ENCODE measurements at regions not wholly inside any gene's neighbourhood (a gene's known extent, or its start where the extent isn't known, plus 50 kb on each side); places are given as distances from the start of the nearest gene placed in this dataset.
"Not testable (repeated sequence)": the region's sequence is repeated elsewhere in the genome, so short reads cannot be mapped to it uniquely, and the experiment has no call there.

- H3K27me3 ChIP-seq (ENCODE audit: control insufficient read depth in 1 of 2, insufficient read depth in 2 of 2, low read length in 2 of 2), result no peaks in the 10 kb centered on the region
- peaks cover 3 to 6% of the 10 kb centered on the region in 2 donors for H3K9me3 ChIP-seq (ENCODE audit: control insufficient read depth in 2 of 2, low read length in 2 of 2)
- H3K27ac ChIP-seq (ENCODE audit: low read length), result no peak overlapping the region
- no peak overlapping the region for H3K9ac ChIP-seq (ENCODE audit: low read length in 2 of 2)
- H3K4me1 ChIP-seq (ENCODE audit: control insufficient read depth, insufficient read depth, low read length), result no peaks in the 10 kb centered on the region
- H3K36me3 ChIP-seq (ENCODE audit: control insufficient read depth in 2 of 2, insufficient read depth in 2 of 2, low read length in 2 of 2), result no peaks in the 10 kb centered on the region
- H3K4me3 ChIP-seq (ENCODE audit: low read length in 2 of 2), result no peak overlapping the region
These were observed 1409.2 kb upstream of the GOT2 start for GRCh38 chr16:60143348-60143705.

GRCh38 chr16:60142619-60143347 is 1408.7 kb upstream of the GOT2 start:
- Histone ChIP-seq H3K4me1 (ENCODE audit: control insufficient read depth, insufficient read depth, low read length) (no peaks in the 10 kb centered on the region), H3K27ac (ENCODE audit: low read length) (no peak overlapping the region), H3K27me3 (ENCODE audit: control insufficient read depth in 1 of 2, insufficient read depth in 2 of 2, low read length in 2 of 2) (no peaks in the 10 kb centered on the region), H3K9me3 (ENCODE audit: control insufficient read depth in 2 of 2, low read length in 2 of 2) (peaks cover 3 to 6% of the 10 kb centered on the region in 2 donors), H3K36me3 (ENCODE audit: control insufficient read depth in 2 of 2, insufficient read depth in 2 of 2, low read length in 2 of 2) (no peaks in the 10 kb centered on the region), H3K9ac (ENCODE audit: low read length in 2 of 2) (no peak overlapping the region), H3K4me3 (ENCODE audit: low read length in 2 of 2) (no peak overlapping the region)

DNA sequence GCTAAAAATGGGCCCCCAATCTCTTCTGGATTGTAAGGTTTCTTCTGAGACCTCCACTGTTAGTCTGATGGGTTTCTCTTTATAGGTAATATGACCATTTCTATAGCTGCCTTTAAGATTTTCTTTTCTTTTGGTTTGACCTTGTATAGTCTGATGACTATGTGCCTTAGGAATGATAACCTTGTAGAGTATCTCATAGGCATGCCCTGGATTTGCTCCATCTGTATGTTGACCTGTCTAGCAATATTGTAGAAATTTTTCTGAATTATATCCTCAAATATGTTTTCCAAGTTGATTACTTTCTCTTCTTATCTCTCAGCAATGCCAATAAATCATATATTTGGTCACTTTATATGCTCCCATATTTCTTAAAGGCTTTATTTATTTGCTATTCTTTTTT is 1403.8 kb upstream of the GOT2 start:
- no peaks in the 10 kb centered on the region for H3K36me3 ChIP-seq (ENCODE audit: control insufficient read depth in 2 of 2, insufficient read depth in 2 of 2, low read length in 2 of 2)
- no peak overlapping the region for H3K9ac ChIP-seq (ENCODE audit: low read length in 2 of 2)
- no peaks in the 10 kb centered on the region for H3K4me1 ChIP-seq (ENCODE audit: control insufficient read depth, insufficient read depth, low read length)
- H3K27me3 ChIP-seq (ENCODE audit: control insufficient read depth in 1 of 2, insufficient read depth in 2 of 2, low read length in 2 of 2), result no peaks in the 10 kb centered on the region
- H3K9me3 ChIP-seq (ENCODE audit: control insufficient read depth in 2 of 2, low read length in 2 of 2), result peaks cover 3 to 6% of the 10 kb centered on the region in 2 donors
- no peak overlapping the region for H3K27ac ChIP-seq (ENCODE audit: low read length)
- H3K4me3 ChIP-seq (ENCODE audit: low read length in 2 of 2), result no peak overlapping the region

DNA sequence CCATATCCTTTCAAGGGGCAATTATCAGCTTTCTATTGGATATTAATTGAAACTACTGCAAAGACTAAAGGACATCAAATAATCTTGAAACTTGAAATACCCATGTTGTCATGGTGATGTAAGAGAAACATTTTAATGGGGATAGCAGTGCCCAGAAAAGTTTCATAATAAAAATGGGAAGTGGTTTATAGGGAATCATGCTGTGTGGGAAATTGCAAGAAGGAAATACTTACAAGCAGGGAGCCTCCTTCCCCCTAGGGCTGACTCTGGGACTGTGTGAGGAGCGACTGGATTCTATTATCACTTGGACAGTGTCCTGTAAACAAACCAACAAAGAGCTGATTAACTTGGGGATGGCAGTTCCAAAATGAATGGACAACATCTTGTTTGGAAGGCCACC is 1393.1 kb upstream of the GOT2 start:
- Histone ChIP-seq H3K9ac (ENCODE audit: low read length in 2 of 2) (no peak overlapping the region), H3K9me3 (ENCODE audit: control insufficient read depth in 2 of 2, low read length in 2 of 2) (no peaks in the 10 kb centered on the region), H3K27ac (ENCODE audit: low read length) (no peak overlapping the region)

DNA sequence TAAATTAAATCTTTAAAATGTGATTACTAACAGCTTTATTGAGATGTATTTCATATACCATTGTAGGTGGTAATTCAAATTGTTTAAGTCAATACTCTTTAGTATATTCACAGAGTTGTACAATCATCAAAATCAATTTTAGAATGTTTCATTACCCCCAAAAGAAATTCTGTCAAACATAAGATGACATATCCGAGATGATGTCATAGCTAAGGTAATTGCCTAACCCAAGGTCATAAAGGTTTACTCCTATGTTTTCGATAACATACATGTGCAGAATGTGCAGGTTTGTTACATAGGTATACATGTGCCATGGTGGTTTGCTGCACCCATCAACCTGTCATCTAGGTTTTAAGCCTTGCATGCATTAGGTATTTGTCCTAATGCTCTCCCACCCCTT is 1392.0 kb upstream of the GOT2 start:
- H3K4me1 ChIP-seq (ENCODE audit: control insufficient read depth, insufficient read depth, low read length); H3K36me3 ChIP-seq (ENCODE audit: control insufficient read depth in 2 of 2, insufficient read depth in 2 of 2, low read length in 2 of 2); H3K27me3 ChIP-seq (ENCODE audit: control insufficient read depth in 1 of 2, insufficient read depth in 2 of 2, low read length in 2 of 2); H3K27ac ChIP-seq (ENCODE audit: low read length); H3K4me3 ChIP-seq (ENCODE audit: low read length in 2 of 2); H3K9me3 ChIP-seq (ENCODE audit: control insufficient read depth in 2 of 2, low read length in 2 of 2); H3K9ac ChIP-seq (ENCODE audit: low read length in 2 of 2): not testable (repeated sequence)

More for the DNA sequence above, 1393.1 kb upstream of the GOT2 start:
- H3K4me1 ChIP-seq (ENCODE audit: control insufficient read depth, insufficient read depth, low read length), result no peaks in the 10 kb centered on the region
- no peaks in the 10 kb centered on the region for H3K36me3 ChIP-seq (ENCODE audit: control insufficient read depth in 2 of 2, insufficient read depth in 2 of 2, low read length in 2 of 2)
- no peaks in the 10 kb centered on the region for H3K27me3 ChIP-seq (ENCODE audit: control insufficient read depth in 1 of 2, insufficient read depth in 2 of 2, low read length in 2 of 2)
- H3K4me3 ChIP-seq (ENCODE audit: low read length in 2 of 2), result no peak overlapping the region

DNA sequence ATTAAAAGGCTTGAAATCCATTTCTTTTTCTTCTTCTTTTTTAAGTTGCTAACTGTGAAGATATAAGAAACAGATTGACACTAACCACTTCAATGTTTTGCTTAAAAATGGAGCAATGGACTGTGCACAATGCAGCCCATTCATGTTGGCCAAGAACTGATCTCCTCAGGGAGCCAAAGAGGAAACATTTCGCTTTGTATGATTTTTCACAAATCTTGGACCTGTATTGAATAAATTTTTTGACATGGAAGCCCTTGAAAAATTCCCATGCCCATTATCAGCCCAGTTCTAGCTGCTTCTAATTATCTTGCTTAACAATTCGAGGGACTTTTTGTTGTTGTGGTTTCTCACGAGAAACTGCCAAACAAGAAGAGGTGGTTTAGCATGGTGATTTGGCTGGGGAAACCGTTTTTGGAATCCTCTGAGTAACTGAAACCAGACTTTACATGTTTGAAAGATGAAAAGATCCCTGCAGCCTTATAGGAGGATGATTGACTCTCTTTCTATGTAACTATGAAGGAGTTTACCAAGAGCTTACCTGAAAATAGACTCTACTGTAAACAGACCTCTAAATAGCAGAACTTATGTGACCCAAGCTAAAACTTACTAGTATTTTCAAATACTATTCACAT is 1389.4 kb upstream of the GOT2 start:
- H3K9me3 ChIP-seq (ENCODE audit: control insufficient read depth in 2 of 2, low read length in 2 of 2), result no peaks in the 10 kb centered on the region
- H3K36me3 ChIP-seq (ENCODE audit: control insufficient read depth in 2 of 2, insufficient read depth in 2 of 2, low read length in 2 of 2), result no peaks in the 10 kb centered on the region
- H3K9ac ChIP-seq (ENCODE audit: low read length in 2 of 2), result no peak overlapping the region
- H3K27ac ChIP-seq (ENCODE audit: low read length), result no peak overlapping the region
- H3K27me3 ChIP-seq (ENCODE audit: control insufficient read depth in 1 of 2, insufficient read depth in 2 of 2, low read length in 2 of 2), result no peaks in the 10 kb centered on the region
- no peaks in the 10 kb centered on the region for H3K4me1 ChIP-seq (ENCODE audit: control insufficient read depth, insufficient read depth, low read length)
- H3K4me3 ChIP-seq (ENCODE audit: low read length in 2 of 2), result no peak overlapping the region

DNA sequence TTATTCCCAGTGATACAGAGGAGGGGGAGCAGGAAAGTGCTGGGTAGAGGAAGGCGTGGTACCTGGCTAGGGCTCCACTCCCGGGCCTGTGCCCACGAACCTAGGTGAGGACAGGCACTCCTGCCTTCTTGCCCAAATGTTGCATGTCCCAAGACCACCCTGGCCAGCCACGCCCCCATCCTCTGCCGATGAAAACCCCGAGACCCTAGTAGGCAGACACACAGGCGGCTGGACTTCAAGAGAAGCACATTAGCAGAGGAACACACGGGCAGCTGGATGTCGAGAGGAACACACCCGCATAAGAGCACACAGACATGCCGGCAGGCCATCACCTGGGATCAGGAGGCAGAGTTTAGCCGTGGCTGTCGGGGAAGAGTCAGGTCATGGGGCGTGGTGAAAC is 1386.5 kb upstream of the GOT2 start:
- H3K9me3 ChIP-seq (ENCODE audit: control insufficient read depth in 2 of 2, low read length in 2 of 2), result no peaks in the 10 kb centered on the region
- H3K27me3 ChIP-seq (ENCODE audit: control insufficient read depth in 1 of 2, insufficient read depth in 2 of 2, low read length in 2 of 2), result no peaks in the 10 kb centered on the region
- H3K4me1 ChIP-seq (ENCODE audit: control insufficient read depth, insufficient read depth, low read length), result no peaks in the 10 kb centered on the region
- no peak overlapping the region for H3K9ac ChIP-seq (ENCODE audit: low read length in 2 of 2)
- H3K36me3 ChIP-seq (ENCODE audit: control insufficient read depth in 2 of 2, insufficient read depth in 2 of 2, low read length in 2 of 2), result no peaks in the 10 kb centered on the region
- no peak overlapping the region for H3K27ac ChIP-seq (ENCODE audit: low read length)
- no peak overlapping the region for H3K4me3 ChIP-seq (ENCODE audit: low read length in 2 of 2)

DNA sequence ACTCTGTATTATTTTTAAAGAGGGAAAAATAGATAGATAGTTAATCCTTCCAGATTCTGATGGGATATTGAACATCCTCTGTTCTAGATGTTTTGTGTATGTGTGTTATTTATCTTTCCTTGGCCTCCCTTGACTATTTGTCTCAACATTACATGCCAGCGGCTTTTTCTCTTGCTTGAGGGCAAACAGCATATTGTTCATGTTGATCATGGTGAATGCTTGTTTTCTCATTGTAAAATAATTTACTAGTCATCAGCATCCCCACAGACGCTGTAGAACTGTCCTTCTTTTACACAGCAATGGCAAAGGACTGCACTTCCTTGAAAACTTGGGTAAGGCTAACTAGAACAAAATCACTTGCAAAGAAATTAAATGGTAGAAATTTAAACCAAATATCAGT is 1376.4 kb upstream of the GOT2 start:
- Histone ChIP-seq H3K9ac (ENCODE audit: low read length in 2 of 2) (no peak overlapping the region), H3K9me3 (ENCODE audit: control insufficient read depth in 2 of 2, low read length in 2 of 2) (no peaks in the 10 kb centered on the region), H3K27ac (ENCODE audit: low read length) (no peak overlapping the region), H3K27me3 (ENCODE audit: control insufficient read depth in 1 of 2, insufficient read depth in 2 of 2, low read length in 2 of 2) (no peaks in the 10 kb centered on the region), H3K4me1 (ENCODE audit: control insufficient read depth, insufficient read depth, low read length) (no peaks in the 10 kb centered on the region), H3K4me3 (ENCODE audit: low read length in 2 of 2) (no peak overlapping the region), H3K36me3 (ENCODE audit: control insufficient read depth in 2 of 2, insufficient read depth in 2 of 2, low read length in 2 of 2) (no peaks in the 10 kb centered on the region)

- Histone ChIP-seq H3K27ac (ENCODE audit: low read length) (no peak overlapping the region), H3K9ac (ENCODE audit: low read length in 2 of 2) (no peak overlapping the region), H3K9me3 (ENCODE audit: control insufficient read depth in 2 of 2, low read length in 2 of 2) (peaks cover 0 to 2% of the 10 kb centered on the region in 2 donors), H3K4me3 (ENCODE audit: low read length in 2 of 2) (no peak overlapping the region), H3K27me3 (ENCODE audit: control insufficient read depth in 1 of 2, insufficient read depth in 2 of 2, low read length in 2 of 2) (no peaks in the 10 kb centered on the region), H3K36me3 (ENCODE audit: control insufficient read depth in 2 of 2, insufficient read depth in 2 of 2, low read length in 2 of 2) (no peaks in the 10 kb centered on the region), H3K4me1 (ENCODE audit: control insufficient read depth, insufficient read depth, low read length) (no peaks in the 10 kb centered on the region)
These were observed 1373.8 kb upstream of the GOT2 start for GRCh38 chr16:60107871-60108270.

- H3K4me1 ChIP-seq (ENCODE audit: control insufficient read depth, insufficient read depth, low read length), result no peaks in the 10 kb centered on the region
- no peaks in the 10 kb centered on the region for H3K36me3 ChIP-seq (ENCODE audit: control insufficient read depth in 2 of 2, insufficient read depth in 2 of 2, low read length in 2 of 2)
These were observed 1373.3 kb upstream of the GOT2 start for GRCh38 chr16:60107437-60107836.

DNA sequence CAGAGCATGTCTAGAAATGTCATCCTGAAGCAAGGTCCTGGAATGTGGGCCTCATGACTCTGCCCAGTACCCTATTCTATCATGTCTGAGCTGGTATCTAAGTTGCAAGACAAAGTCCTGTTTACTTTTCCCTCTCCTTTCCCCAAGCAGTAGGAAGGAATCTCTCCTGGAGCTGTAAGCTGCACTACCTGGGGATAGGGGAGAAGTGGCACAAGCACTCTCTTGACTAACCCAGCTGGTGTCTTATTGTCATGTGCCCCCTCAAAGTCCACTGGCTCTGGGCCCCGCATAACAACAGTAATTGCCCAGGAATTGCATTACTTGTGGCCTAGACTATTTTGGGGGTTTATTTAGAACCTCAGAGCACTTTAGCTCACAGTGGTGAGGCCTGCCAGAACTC is 1366.3 kb upstream of the GOT2 start:
- Histone ChIP-seq H3K4me1 (ENCODE audit: control insufficient read depth, insufficient read depth, low read length) (no peaks in the 10 kb centered on the region), H3K4me3 (ENCODE audit: low read length in 2 of 2) (no peak overlapping the region), H3K27me3 (ENCODE audit: control insufficient read depth in 1 of 2, insufficient read depth in 2 of 2, low read length in 2 of 2) (no peaks in the 10 kb centered on the region), H3K36me3 (ENCODE audit: control insufficient read depth in 2 of 2, insufficient read depth in 2 of 2, low read length in 2 of 2) (no peaks in the 10 kb centered on the region), H3K27ac (ENCODE audit: low read length) (no peak overlapping the region), H3K9ac (ENCODE audit: low read length in 2 of 2) (no peak overlapping the region), H3K9me3 (ENCODE audit: control insufficient read depth in 2 of 2, low read length in 2 of 2) (peaks cover 5 to 7% of the 10 kb centered on the region in 2 donors)

More at GRCh38 chr16:60107437-60107836, 1373.3 kb upstream of the GOT2 start:
- Histone ChIP-seq H3K9ac (ENCODE audit: low read length in 2 of 2) (no peak overlapping the region), H3K4me3 (ENCODE audit: low read length in 2 of 2) (no peak overlapping the region), H3K9me3 (ENCODE audit: control insufficient read depth in 2 of 2, low read length in 2 of 2) (peaks cover 0 to 2% of the 10 kb centered on the region in 2 donors), H3K27me3 (ENCODE audit: control insufficient read depth in 1 of 2, insufficient read depth in 2 of 2, low read length in 2 of 2) (no peaks in the 10 kb centered on the region), H3K27ac (ENCODE audit: low read length) (no peak overlapping the region)
